ENCODE measurements at regions not wholly inside any gene's neighbourhood (a gene's known extent, or its start where the extent isn't known, plus 50 kb on each side); places are given as distances from the start of the nearest gene placed in this dataset.

GRCh38 chr3:16088496-16088895 lies 86.0 kb upstream of the GALNT15 start:
- no peaks in the 10 kb centered on the region for H3K27me3 ChIP-seq (replicated peaks)
- H3K4me3 ChIP-seq (ENCODE audit: low read depth, low read length): no peak overlapping the region
- TF ChIP-seq, protein P1, sequence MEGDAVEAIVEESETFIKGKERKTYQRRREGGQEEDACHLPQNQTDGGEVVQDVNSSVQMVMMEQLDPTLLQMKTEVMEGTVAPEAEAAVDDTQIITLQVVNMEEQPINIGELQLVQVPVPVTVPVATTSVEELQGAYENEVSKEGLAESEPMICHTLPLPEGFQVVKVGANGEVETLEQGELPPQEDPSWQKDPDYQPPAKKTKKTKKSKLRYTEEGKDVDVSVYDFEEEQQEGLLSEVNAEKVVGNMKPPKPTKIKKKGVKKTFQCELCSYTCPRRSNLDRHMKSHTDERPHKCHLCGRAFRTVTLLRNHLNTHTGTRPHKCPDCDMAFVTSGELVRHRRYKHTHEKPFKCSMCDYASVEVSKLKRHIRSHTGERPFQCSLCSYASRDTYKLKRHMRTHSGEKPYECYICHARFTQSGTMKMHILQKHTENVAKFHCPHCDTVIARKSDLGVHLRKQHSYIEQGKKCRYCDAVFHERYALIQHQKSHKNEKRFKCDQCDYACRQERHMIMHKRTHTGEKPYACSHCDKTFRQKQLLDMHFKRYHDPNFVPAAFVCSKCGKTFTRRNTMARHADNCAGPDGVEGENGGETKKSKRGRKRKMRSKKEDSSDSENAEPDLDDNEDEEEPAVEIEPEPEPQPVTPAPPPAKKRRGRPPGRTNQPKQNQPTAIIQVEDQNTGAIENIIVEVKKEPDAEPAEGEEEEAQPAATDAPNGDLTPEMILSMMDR (IDR thresholded peaks at IDR 0.05; ENCODE audit: low read depth, low read length, missing control alignments): no peak
- no peak for DNase-seq
- no peak overlapping the region for H3K27ac ChIP-seq
- no peaks in the 10 kb centered on the region for H3K36me3 ChIP-seq (replicated peaks)
- in situ Hi-C loops (cut with HindIII; ENCODE audit: low pct_ligation_motif_present, low sequenced_read_pairs): no loop called here

DNA sequence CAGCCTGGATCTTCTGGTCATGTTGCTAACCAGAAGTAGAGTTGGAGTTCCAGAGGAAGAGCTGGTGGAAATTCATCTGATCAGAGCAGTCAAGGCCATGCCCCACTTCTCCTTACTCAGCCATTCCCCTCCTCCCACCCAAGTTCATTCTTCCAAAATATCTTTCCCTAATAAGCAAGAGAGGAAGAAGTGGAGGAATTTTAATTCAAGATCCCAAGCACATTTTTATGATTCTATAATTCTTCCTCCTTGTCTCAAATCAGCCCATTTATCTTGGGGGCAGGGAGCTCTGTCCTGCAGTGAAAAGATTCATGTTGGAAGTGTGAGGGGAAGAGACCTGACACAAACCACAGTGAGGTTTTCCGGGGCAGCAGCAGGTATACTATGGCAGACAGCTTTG lies 85.0 kb upstream of the GALNT15 start:
- H3K27ac ChIP-seq: peak overlapping the region; percentile 11

GRCh38 chr3:16090024-16090423 lies 84.5 kb upstream of the GALNT15 start:
- H3K4me3 ChIP-seq (ENCODE audit: low read depth, low read length): no peak overlapping the region
- no peaks in the 10 kb centered on the region for H3K36me3 ChIP-seq (replicated peaks)
- H3K27me3 ChIP-seq (replicated peaks): no peaks in the 10 kb centered on the region
- DNase-seq: peak; percentile 97
- peak overlapping the region; percentile 22 for H3K27ac ChIP-seq
- in situ Hi-C loops (cut with HindIII; ENCODE audit: low pct_ligation_motif_present, low sequenced_read_pairs): no loop called here
- TF ChIP-seq, protein P1 (IDR thresholded peaks at IDR 0.05; ENCODE audit: low read depth, low read length, missing control alignments): no peak

More for the DNA sequence above, 85.0 kb upstream of the GALNT15 start:
- no peaks in the 10 kb centered on the region for H3K36me3 ChIP-seq (replicated peaks)
- TF ChIP-seq, protein P1 (IDR thresholded peaks at IDR 0.05; ENCODE audit: low read depth, low read length, missing control alignments): no peak
- H3K4me3 ChIP-seq (ENCODE audit: low read depth, low read length): no peak overlapping the region
- no peak for DNase-seq
- no peaks in the 10 kb centered on the region for H3K27me3 ChIP-seq (replicated peaks)
- in situ Hi-C loops (cut with HindIII; ENCODE audit: low pct_ligation_motif_present, low sequenced_read_pairs): no loop called here

DNA sequence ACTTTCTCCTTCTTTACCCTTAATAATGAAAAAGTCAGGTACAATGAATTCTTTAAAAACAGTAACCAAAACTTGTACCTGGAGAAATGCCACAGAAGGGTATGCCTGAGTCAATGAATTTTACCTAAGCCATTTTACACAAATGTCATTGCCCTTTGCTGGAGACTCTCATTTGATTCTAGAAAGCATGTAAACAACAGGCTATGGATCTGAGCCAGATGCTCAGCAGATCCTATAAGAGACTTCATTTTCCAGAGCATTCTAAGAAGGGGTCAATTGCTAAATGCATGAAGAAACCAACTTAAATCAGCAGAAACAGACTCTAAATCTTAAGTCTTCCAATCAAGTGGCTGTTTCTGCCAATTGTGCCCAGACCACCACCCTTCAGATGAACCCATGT lies 83.8 kb upstream of the GALNT15 start:
- Histone ChIP-seq H3K36me3 (replicated peaks) (no peaks in the 10 kb centered on the region), H3K27ac (peak overlapping the region; percentile 22), H3K27me3 (replicated peaks) (no peaks in the 10 kb centered on the region), H3K4me3 (ENCODE audit: low read depth, low read length) (no peak overlapping the region)
- in situ Hi-C loops (cut with HindIII; ENCODE audit: low pct_ligation_motif_present, low sequenced_read_pairs): no loop called here
- DNase-seq: no peak
- TF ChIP-seq, protein P1 (IDR thresholded peaks at IDR 0.05; ENCODE audit: low read depth, low read length, missing control alignments): no peak

- Histone ChIP-seq H3K4me3 (ENCODE audit: low read depth, low read length) (no peak overlapping the region), H3K27me3 (replicated peaks) (no peaks in the 10 kb centered on the region), H3K36me3 (replicated peaks) (no peaks in the 10 kb centered on the region), H3K27ac (no peak overlapping the region)
- DNase-seq: no peak
- TF ChIP-seq, protein P1 (IDR thresholded peaks at IDR 0.05; ENCODE audit: low read depth, low read length, missing control alignments): no peak
- in situ Hi-C loops (cut with HindIII; ENCODE audit: low pct_ligation_motif_present, low sequenced_read_pairs): no loop called here
Observed at GRCh38 chr3:16092923-16093322, 81.6 kb upstream of the GALNT15 start.
